Right lobe of liver (tissue), 6 donors: ENCODE measurements at regions not wholly inside any gene's neighbourhood (a gene's known extent, or its start where the extent isn't known, plus 50 kb on each side); places are given as distances from the start of the nearest gene placed in this dataset.

Source experiments
- ATAC-seq, 4 donors: fragments of 200-7000 bp; cut with Tn5 transposase; one replicate each; pipeline ENCODE4 v1.9.1; 2020; ENCODE audit warnings: mild to moderate bottlenecking in 4 of 4, moderate library complexity in 4 of 4
- DNase-seq, 3 donors: peaks; one replicate each; pipeline ENCODE4 v3.0.0-alpha.2; 2020
- H3K27ac ChIP-seq, 3 donors: fragments of 200-600 bp; one replicate each; pipeline ENCODE4 v1.8.0; 2022
- H3K27me3 ChIP-seq, 2 donors: fragments of 200-600 bp; one replicate each; pipeline ENCODE4 v1.8.0; 2022
- H3K36me3 ChIP-seq, 4 donors: fragments of 200-600 bp; sonication (generic) in 1 of 4; one replicate each; pipeline versions ENCODE4 v1.5.1 to v1.8.0; 2017 to 2022; ENCODE audit warnings: control low read depth in 1 of 4
- H3K4me1 ChIP-seq, 4 donors: fragments of 200-600 bp; sonication (generic) in 1 of 4; one replicate each; pipeline versions ENCODE4 v1.5.1 to v1.8.0; 2017 to 2022; ENCODE audit warnings: control low read depth in 1 of 4
- H3K4me3 ChIP-seq, 3 donors: fragments of 200-600 bp; one replicate each; pipeline ENCODE4 v1.8.0; 2022
- H3K9me3 ChIP-seq, 4 donors: fragments of 200-600 bp; sonication (generic) in 1 of 4; one replicate each; pipeline versions ENCODE4 v1.5.1 to v1.8.0; 2017 to 2022; ENCODE audit warnings: control low read depth in 1 of 4
- CTCF ChIP-seq, 4 donors: fragments of 200-600 bp in 3 of 4; fragments of 450-650 bp in 1 of 4; IDR thresholded peaks; one replicate each; pipeline versions ENCODE4 v1.5.1 to v1.8.0; 2016 to 2022; ENCODE audit warnings: antibody characterized with exemption in 4 of 4, mild to moderate bottlenecking in 2 of 4
- POLR2A ChIP-seq: fragments of 450-650 bp; IDR thresholded peaks from one replicate; pipeline ENCODE4 v1.6.1; 2017; ENCODE audit warnings: antibody characterized with exemption, mild to moderate bottlenecking
- WGBS: methylation state at CpG from one replicate; pipeline ENCODE4 v1.1.6; 2018; ENCODE audit warnings: low coverage, low lambda C conversion rate; ENCODE audit not compliant: insufficient coverage; ENCODE audit errors: missing lambda C conversion rate; 5-methylcytosine and 5-hydroxymethylcytosine counted together
- intact Hi-C, 2 donors: fragments of 100-400 bp; cut with DNase I; formaldehyde crosslinking; loops; one replicate each; pipeline versions ENCODE4 v1.11.2 to v1.14.1; 2022
- donor health status: DM: no; HTN: yes; CAD: no.
- donor health status: DM: no; HTN: no; CAD: no.
- donor health status: DM: no; HTN: no; CAD: no.
- donor health status: DM: no; HTN: yes; CAD: no.
- donor health status: DM: no; HTN: yes; CAD: no.

DNA sequence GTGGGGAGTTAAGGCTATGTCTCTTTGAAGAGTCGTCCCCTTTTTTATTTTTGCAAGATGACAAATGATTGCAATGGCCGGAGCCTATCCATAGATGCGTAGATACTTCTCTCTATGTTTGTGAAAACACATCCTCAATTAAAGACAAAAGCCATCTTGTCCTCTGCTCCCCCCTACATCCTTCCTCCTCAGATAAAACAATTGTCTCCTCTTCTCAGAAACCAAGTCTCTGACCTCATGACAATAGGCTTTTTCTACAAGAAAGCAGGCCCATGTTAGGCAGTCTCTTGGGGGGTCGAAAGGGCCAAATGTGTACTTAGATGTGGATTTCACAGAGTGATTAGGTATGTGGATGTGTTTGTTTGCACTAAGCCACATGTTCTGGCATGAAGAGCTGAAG lies 51.1 kb upstream of the SSTR4 start:
- DNase-seq, result no peak
- WGBS, result 25% methylated on average over 4 of the region's 4 CpGs
- Histone ChIP-seq H3K27ac (no peak overlapping the region), H3K4me3 (no peak overlapping the region), H3K36me3 (no peaks in the 10 kb centered on the region), H3K9me3 (no peaks in the 10 kb centered on the region), H3K27me3 (no peaks in the 10 kb centered on the region), H3K4me1 (no peaks in the 10 kb centered on the region)
- intact Hi-C loops, result no loop called here
- peak in 2 of 4 donors; percentile 36 to 71 for ATAC-seq
- TF ChIP-seq POLR2A (no peak), CTCF (IDR thresholded peaks at IDR 0.05) (no peak)

DNA sequence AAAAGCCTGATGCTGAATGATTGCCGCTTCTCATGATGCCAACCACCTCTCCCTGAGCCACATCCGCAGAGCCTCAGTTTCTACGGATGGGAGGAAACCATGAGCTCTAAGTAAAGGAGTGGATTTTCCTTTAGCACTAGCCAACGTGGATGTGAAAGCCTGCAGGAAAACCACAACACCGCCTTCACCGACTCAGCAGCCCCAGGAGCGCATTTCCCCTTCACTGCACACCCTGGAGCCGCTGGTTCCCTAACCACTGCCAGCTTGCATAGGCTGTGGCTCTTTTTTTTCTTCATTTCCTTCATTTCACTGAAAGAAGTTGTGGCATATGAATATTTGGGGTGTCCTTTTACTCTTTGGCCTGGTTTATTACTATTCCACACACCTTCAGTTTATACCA lies 50.5 kb upstream of the SSTR4 start:
- DNase-seq (no peak), ATAC-seq (peak; percentile 37 to 58 (median 47))
- H3K27ac ChIP-seq, result no peak overlapping the region
- H3K4me1 ChIP-seq, result no peaks in the 10 kb centered on the region
- intact Hi-C loops, result no loop called here
- H3K27me3 ChIP-seq, result no peaks in the 10 kb centered on the region
- 61% methylated on average over 8 of the region's 8 CpGs for WGBS
- no peaks in the 10 kb centered on the region for H3K9me3 ChIP-seq
- no peaks in the 10 kb centered on the region for H3K36me3 ChIP-seq
- TF ChIP-seq POLR2A (no peak), CTCF (IDR thresholded peaks at IDR 0.05) (no peak)
- H3K4me3 ChIP-seq, result no peak overlapping the region

- intact Hi-C loops, result no loop called here
- Histone ChIP-seq H3K27ac (no peak overlapping the region), H3K4me1 (no peaks in the 10 kb centered on the region), H3K4me3 (no peak overlapping the region), H3K27me3 (no peaks in the 10 kb centered on the region), H3K9me3 (no peaks in the 10 kb centered on the region), H3K36me3 (no peaks in the 10 kb centered on the region)
- ATAC-seq (no peak), DNase-seq (no peak)
- WGBS, result 46% methylated on average over 4 of the region's 5 CpGs
- no peak for TF ChIP-seq CTCF (IDR thresholded peaks at IDR 0.05)
- no peak for TF ChIP-seq POLR2A
Observed at GRCh38 chr20:22985239-22985778, 49.8 kb upstream of the SSTR4 start.
